Activated CD4-positive, alpha-beta T cell treated with anti-CD3 and anti-CD28 coated beads, Interleukin-2, amount 10 ng/mL, durations not matched to agents 24 days and 14 days (primary cell): ENCODE measurements at regions not wholly inside any gene's neighbourhood (a gene's known extent, or its start where the extent isn't known, plus 50 kb on each side); places are given as distances from the start of the nearest gene placed in this dataset.
"Not testable (repeated sequence)": the region's sequence is repeated elsewhere in the genome, so short reads cannot be mapped to it uniquely, and the experiment has no call there.

ENCODE experiments used
- DNase-seq: peaks from one replicate; pipeline ENCODE4 v3.0.0; 2022
- H3K27ac Mint-ChIP-seq: one replicate; pipeline ENCODE4 v1.8.0; 2022; ENCODE audit warnings: mild to moderate bottlenecking, mixed read lengths
- H3K27me3 Mint-ChIP-seq: one replicate; pipeline ENCODE4 v1.8.0; 2022; ENCODE audit warnings: mixed read lengths
- H3K36me3 Mint-ChIP-seq: one replicate; pipeline ENCODE4 v1.8.0; 2022; ENCODE audit warnings: low read depth, mild to moderate bottlenecking, mixed read lengths
- H3K4me1 Mint-ChIP-seq: one replicate; pipeline ENCODE4 v1.8.0; 2021; ENCODE audit warnings: mixed read lengths
- H3K4me3 Mint-ChIP-seq: one replicate; pipeline ENCODE4 v1.8.0; 2022; ENCODE audit warnings: mild to moderate bottlenecking, moderate library complexity, mixed read lengths
- H3K9me3 Mint-ChIP-seq: one replicate; pipeline ENCODE4 v1.8.0; 2021; ENCODE audit warnings: mixed read lengths
- intact Hi-C: fragments of 100-400 bp; cut with micrococcal nuclease; formaldehyde crosslinking; loops from one replicate; pipeline ENCODE4 v1.15.1; 2023

DNA sequence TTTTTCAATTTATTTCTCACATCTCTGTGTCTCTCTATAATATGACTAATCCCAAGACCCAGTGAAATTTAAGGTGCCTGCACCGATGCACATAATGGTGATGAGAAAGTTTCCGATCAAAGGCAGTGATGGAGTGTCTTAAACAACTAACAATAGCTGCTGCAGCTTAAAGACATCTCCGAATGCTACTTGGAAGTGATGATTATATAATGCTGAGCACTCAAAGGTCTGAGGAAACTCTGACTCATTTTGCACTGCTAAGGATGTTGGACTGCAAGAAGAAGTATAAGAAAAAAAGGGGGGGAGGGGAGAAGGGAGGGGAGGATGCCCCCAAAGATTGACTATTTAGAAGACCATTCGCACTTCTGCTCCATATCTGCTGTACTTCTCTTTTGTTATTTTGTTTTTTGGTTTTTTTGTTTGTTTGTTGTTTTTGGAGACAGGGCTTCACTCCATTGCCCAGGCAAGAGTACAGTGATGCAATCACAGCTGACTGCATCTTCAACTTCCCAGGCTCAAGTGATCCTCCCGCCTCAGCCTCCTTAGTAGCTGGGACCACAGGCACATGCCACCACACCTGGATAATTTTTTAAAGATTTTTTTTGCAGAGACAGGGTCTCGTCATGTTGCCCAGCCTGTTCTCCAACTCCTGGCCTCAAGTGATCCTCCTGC is 192.2 kb downstream of the HSD17B3 start:
- H3K4me1 Mint-ChIP-seq: peaks cover 3% of the 10 kb centered on the region
- H3K27me3 Mint-ChIP-seq: peaks cover 19% of the 10 kb centered on the region
- H3K27ac Mint-ChIP-seq: no peak overlapping the region
- DNase-seq: no peak
- peaks cover 4% of the 10 kb centered on the region for H3K9me3 Mint-ChIP-seq
- peaks cover 1% of the 10 kb centered on the region for H3K36me3 Mint-ChIP-seq
- no peak overlapping the region for H3K4me3 Mint-ChIP-seq
- intact Hi-C loops: no loop called here

DNA sequence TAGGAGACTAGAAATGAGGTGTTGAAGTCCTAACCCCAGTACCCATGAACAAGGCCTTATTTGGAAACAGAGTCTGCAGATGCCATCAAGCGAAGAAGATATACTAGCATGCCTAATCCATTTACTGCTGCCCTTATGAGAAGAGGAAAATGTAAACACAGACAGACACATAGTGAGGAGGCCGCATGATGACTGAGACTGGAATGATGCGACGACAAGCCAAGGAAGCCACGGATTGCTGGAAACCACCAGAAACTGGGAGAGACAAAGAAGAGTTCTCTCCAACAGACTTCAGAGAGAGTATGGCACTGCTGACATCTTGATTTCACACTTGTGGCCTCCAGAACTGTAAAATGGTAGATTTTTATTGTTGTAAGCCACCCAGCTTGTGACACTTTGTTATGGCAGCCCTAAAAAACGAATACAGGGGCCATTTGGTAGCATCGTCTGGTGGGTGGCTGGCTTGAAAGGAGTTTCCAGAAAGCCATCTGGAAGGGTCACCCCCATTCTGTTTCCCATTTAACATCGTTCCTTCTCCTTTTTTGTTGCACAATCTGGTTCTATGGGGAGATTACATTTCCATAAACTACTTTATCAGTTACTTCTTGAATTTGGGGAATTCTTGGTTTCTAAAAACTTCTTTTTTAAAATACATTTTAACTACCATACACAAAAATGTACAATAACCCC is 193.1 kb downstream of the HSD17B3 start:
- Mint-ChIP-seq H3K36me3 (peaks cover 1% of the 10 kb centered on the region), H3K27me3 (peaks cover 20% of the 10 kb centered on the region), H3K9me3 (peaks cover 5% of the 10 kb centered on the region), H3K4me1 (peaks cover 3% of the 10 kb centered on the region), H3K27ac (no peak overlapping the region), H3K4me3 (no peak overlapping the region)
- intact Hi-C loops: no loop called here
- no peak for DNase-seq

DNA sequence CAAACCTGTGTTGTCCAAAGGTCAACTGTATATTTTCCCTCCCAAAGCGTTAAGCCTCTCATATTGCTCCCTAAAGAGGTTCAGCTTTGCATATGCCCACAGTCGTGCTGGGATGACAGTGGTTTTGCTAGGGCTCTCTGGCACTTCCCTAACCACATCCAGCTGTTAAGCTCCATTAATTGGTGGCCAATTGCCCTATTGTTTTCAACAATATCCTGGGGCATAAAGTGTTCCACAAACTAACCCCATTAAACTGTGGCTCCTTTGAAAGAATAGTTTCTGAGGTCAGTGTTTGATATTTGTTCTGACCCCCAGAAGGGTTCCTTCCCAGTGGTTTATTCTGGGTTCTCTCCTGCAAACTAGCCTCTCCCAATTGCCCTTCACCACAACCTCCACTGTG is 194.5 kb downstream of the HSD17B3 start:
- Mint-ChIP-seq H3K9me3 (peaks cover 7% of the 10 kb centered on the region), H3K4me1 (peaks cover 3% of the 10 kb centered on the region), H3K36me3 (peaks cover 1% of the 10 kb centered on the region), H3K27ac (no peak overlapping the region), H3K27me3 (peaks cover 22% of the 10 kb centered on the region), H3K4me3 (no peak overlapping the region)
- no peak for DNase-seq
- intact Hi-C loops: no loop called here

DNA sequence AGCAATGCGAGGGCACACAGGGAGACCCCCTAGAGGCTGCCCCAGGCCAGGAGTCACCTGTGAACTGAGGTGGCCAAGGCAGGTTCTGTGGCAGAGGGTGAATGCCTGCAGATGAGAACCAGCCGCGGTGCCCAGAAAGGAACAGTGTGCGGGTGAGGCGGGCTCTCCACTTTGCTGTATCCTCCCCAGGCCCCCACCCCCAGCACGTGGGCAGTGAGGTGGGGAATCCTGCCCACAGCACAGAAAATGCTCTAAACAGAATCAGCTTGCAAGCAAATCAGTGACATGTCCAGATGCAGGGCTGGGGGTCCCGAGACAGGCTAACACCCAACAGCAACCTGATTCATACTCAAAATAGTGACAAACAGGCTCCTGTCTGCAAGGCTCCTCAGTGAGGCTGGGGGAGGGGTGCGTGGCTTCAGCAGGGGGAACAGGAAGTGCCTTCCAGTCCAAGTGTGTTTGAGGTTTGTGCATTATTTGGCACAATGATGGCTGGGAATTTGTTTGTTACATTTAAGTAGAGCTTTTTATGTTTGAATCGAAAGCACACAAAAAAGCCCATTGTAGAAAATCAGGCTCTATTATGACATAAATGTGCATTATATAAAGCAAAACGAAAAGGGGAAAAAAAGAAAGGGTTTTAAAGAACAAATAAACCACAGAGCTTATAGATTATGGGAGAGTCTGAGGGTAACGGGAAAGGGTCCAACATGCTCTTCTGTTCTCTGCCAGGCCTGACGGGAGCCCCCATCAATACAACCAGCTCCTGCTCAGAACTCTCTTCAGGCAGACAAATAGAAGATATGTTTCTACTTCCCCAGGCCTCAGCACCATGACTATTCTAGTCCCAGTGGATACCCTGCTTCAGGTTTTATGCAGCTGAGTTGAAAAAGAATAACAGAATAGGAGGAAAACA is 201.3 kb downstream of the HSD17B3 start:
- intact Hi-C loops: no loop called here
- Mint-ChIP-seq H3K4me3 (no peak overlapping the region), H3K27me3 (peaks cover 4% of the 10 kb centered on the region), H3K9me3 (peaks cover 9% of the 10 kb centered on the region), H3K4me1 (peaks cover 4% of the 10 kb centered on the region), H3K27ac (no peak overlapping the region), H3K36me3 (no peaks in the 10 kb centered on the region)
- no peak for DNase-seq

DNA sequence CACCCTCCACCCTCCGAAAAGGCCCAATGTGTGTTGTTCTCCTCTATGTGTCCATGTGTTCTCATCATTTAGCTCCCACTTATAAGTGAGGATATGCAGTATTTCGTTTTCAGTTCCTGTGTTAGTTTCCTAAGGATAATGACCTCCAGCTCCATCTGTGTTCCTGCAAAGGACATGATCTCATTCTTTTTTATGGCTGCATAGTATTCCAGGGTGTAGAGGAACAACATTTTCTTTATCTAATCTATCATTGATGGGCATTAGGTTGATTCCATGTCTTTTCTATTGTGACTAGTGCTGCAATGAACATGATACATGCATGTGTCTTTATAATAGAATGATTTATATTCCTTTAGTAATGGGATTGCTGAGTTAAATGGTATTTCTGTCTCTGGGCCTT is 211.3 kb downstream of the HSD17B3 start:
- H3K27ac Mint-ChIP-seq, DNase-seq, H3K4me1 Mint-ChIP-seq, H3K4me3 Mint-ChIP-seq, intact Hi-C loops, H3K36me3 Mint-ChIP-seq: not testable (repeated sequence)
- peaks cover 18% of the 10 kb centered on the region for H3K9me3 Mint-ChIP-seq
- peaks cover 12% of the 10 kb centered on the region for H3K27me3 Mint-ChIP-seq

DNA sequence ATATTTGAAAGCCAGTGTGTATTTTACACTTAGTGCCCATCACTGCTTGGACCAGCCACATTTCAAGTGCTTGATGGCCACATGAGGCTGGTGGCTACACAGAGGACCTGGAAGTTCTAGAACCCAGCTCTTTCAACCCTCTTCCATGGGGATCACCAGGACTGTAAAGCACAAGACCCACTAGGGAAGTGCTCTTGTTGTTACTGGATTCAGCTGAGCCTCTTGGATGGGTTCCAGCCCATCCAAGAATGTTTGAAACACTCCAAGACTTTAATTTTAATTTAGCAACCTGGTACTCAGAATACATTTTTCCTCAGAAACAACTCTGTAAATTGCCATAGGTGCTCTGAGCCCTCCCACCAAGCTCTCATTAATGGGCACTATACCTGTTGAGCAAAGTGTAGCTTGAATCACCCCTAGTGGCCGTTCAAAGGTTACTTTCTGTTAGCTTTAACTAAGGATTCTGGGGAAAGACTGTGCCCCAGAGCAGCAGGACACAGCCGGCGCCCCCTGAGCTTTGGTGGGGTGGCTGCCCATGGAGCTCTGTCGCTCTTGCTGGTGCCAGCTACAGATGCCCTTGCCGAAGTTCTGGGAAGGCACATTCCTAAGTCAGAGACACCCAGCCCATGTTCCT is 212.4 kb downstream of the HSD17B3 start:
- Mint-ChIP-seq H3K4me3 (no peak overlapping the region), H3K27me3 (peaks cover 12% of the 10 kb centered on the region), H3K27ac (no peak overlapping the region), H3K36me3 (no peaks in the 10 kb centered on the region), H3K4me1 (no peaks in the 10 kb centered on the region), H3K9me3 (peaks cover 11% of the 10 kb centered on the region)
- DNase-seq: no peak
- intact Hi-C loops: no loop called here

DNA sequence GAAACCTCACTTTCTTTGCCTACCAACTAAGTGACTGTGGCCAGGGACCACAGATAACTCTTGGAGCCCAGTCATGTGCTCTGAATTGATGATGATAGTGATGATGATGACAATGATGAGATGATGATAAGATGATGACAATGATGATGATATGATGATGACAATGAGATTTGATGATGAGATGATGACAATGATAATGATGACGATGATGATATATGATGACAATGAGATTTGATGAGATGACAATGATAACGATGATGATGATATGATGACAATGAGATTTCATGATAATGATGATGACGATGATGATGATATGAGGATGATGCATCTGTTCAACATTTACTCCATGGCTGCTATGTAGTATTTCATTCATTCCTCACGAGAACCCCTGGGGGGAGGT is 213.0 kb downstream of the ERCC6L2 start:
- Mint-ChIP-seq H3K27me3 (peaks cover 12% of the 10 kb centered on the region), H3K4me3 (no peak overlapping the region), H3K36me3 (no peaks in the 10 kb centered on the region), H3K9me3 (peaks cover 5% of the 10 kb centered on the region), H3K4me1 (no peaks in the 10 kb centered on the region), H3K27ac (no peak overlapping the region)
- intact Hi-C loops: no loop called here
- no peak for DNase-seq

DNA sequence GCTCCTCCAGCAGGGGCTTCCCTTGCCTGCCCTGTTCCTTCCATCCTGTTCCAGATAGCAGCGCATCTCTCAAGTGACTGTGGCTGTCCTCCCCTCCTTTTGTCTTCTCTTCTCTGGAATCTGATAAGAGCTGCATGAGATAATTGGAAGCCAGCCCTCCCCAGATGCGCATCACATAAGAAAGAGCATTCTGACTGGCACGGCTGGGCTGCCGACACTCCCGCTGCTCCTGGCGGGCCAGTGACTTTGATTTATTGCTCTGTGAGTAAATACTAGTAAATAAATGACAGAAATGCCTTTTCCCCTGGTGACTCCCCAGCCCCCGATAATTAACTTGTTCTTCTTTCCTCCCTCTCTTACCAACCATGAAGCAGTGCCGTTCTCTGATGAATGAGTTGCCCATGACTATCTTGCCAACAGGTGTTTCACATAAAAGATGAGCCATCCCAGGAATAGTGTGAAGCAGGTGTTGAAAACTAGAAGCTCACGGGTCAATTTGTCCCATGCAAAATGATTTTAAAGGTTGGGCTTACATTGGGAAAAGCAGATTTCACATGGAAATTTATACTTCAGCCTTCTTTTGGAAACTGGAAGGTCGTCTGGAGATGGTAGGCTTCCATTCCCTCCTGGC is 212.3 kb downstream of the ERCC6L2 start:
- no peak for DNase-seq
- Mint-ChIP-seq H3K36me3 (no peaks in the 10 kb centered on the region), H3K27ac (no peak overlapping the region), H3K27me3 (peaks cover 13% of the 10 kb centered on the region), H3K4me3 (no peak overlapping the region), H3K4me1 (no peaks in the 10 kb centered on the region), H3K9me3 (peaks cover 5% of the 10 kb centered on the region)
- intact Hi-C loops: no loop called here

DNA sequence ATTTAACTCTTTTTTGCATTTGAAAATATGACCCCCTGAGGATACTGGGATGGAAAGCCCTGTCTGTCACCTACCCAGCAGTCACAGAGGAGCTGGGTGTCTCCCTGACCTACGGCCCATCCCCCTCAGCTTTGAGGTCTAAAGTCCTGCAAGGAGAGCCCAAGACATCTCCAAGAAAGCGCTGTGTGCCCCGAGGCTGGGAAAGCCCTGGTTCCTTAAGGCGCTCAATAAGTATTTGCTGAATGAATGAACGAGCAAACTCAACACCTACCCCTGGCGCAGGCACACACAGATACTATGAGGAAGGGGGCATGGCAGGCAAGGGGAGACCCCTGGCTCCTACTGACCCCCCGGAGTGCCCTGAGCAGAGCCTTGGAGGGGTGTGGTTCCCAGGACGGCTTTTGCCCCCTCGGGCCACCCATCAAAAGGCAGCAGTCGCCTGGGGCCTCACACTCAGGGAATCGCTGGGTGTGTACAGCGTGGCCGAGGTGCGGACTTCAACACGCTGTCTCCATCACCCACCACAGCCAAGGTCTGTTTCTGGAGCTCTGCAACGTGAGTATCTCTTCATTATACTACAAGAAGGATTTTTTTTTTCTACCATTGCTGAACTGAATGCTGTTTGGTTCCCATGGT is 211.6 kb downstream of the ERCC6L2 start:
- H3K36me3 Mint-ChIP-seq: no peaks in the 10 kb centered on the region
- H3K4me3 Mint-ChIP-seq: no peak overlapping the region
- H3K27me3 Mint-ChIP-seq: peaks cover 13% of the 10 kb centered on the region
- DNase-seq: no peak
- no peak overlapping the region for H3K27ac Mint-ChIP-seq
- H3K9me3 Mint-ChIP-seq: peaks cover under 1% of the 10 kb centered on the region
- H3K4me1 Mint-ChIP-seq: no peaks in the 10 kb centered on the region
- intact Hi-C loops: no loop called here

DNA sequence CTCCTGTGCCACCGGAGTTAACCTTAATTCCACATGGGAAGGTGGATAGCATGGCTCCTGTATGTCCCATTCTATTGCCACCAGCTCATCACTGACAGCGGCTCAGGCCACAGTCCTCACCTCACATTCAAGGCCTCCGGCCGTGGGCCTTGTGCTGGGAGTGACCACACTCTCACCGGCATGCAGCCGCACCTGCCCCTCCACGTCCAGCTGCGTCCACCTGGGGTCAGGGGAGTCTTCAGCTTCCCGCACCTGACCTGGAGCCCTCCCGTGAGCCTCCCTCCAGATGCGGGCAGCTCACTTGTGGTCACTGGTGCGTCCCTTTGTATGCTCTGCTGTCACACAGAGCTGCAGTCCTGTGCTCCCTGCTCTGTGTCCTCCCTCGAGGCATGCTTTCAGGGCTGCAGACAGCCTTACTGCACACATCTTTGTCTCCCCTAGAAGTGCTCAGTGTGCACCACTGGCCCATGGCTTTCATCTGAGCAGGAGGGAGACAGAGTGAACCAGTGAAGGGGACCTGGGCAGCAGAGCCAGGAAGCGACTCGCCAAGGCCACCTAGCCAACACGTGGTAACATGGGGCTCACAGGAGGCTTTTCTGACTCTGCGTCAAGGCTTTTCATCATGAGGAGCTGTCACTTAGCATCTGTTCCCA is 210.1 kb downstream of the ERCC6L2 start:
- H3K4me1 Mint-ChIP-seq: no peaks in the 10 kb centered on the region
- no peak overlapping the region for H3K4me3 Mint-ChIP-seq
- H3K36me3 Mint-ChIP-seq: no peaks in the 10 kb centered on the region
- no peak for DNase-seq
- H3K27ac Mint-ChIP-seq: no peak overlapping the region
- H3K27me3 Mint-ChIP-seq: peaks cover 14% of the 10 kb centered on the region
- H3K9me3 Mint-ChIP-seq: no peaks in the 10 kb centered on the region
- intact Hi-C loops: no loop called here

DNA sequence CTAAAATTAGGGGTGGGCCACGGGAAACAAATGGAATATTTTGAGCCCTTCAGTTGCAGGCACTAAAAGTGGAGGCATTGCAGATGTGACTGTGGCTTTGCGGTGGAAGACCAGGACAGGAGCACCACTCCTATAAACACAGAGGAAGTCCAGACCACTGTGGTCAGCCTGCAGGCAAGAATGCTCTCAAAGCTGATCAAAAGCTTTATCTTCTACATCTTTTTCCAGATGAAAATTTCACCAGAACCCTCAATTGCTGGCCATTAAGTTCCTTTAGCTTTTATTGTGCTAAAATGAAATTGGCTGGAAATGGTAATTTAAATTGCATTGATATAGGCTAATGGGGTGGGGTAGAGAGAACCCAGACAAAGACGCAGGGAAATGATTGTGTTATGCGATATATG is 208.8 kb downstream of the ERCC6L2 start:
- Mint-ChIP-seq H3K4me1 (no peaks in the 10 kb centered on the region), H3K36me3 (no peaks in the 10 kb centered on the region), H3K27ac (no peak overlapping the region), H3K9me3 (no peaks in the 10 kb centered on the region), H3K27me3 (peaks cover 18% of the 10 kb centered on the region), H3K4me3 (no peak overlapping the region)
- intact Hi-C loops: no loop called here
- DNase-seq: no peak

DNA sequence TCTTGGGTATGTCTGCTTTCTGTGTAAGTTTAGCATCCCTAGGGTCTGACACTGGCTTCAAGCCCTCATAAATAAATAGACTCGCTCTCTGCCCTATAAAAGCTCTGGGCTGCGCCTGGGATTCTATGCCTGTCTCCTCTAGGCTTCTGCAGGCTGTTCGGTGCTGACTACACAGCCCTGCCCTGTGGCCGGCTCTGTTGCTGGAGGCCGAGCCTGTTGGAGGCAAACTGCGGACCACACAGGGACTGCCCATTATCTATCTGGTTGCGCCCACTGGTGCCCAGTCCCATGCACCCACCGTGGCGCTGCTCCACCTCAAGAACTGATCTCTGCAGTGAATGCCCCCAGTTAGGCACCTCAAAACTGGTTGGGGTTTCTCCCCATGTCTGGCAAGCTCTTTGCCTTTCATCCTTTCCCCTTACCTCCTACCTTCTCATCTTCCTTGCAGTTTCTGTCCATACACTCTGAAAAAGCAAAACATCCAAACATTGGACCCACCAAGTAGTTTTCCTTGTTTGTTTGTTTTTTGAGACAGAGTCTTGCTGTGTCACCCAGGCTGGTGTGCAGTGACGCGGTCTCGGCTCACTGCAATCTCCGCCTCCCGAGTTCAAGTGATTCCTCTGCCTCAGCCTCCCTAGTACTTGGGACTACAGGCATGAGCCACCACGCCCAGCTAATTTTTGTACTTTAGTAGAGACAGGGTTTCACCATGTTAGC is 207.2 kb downstream of the ERCC6L2 start:
- Mint-ChIP-seq H3K4me3 (no peak overlapping the region), H3K27ac (no peak overlapping the region), H3K4me1 (no peaks in the 10 kb centered on the region), H3K36me3 (no peaks in the 10 kb centered on the region), H3K9me3 (no peaks in the 10 kb centered on the region), H3K27me3 (peaks cover 11% of the 10 kb centered on the region)
- DNase-seq: no peak
- intact Hi-C loops: no loop called here
